ENCODE measurements at regions not wholly inside any gene's neighbourhood (a gene's known extent, or its start where the extent isn't known, plus 50 kb on each side); places are given as distances from the start of the nearest gene placed in this dataset.

GRCh38 chr2:188023035-188023434 is 268.6 kb upstream of the GULP1 start:
- ChIA-PET POLR2A (no interaction called here), CTCF (no interaction called here)
- peaks cover 3% of the 10 kb centered on the region for H3K27me3 Mint-ChIP-seq (ENCODE audit: insufficient read depth, unreplicated experiment)
- intact Hi-C loops (cut with micrococcal nuclease; ENCODE audit: unreplicated experiment) = no loop called here
- no peak overlapping the region for H3K4me3 Mint-ChIP-seq (ENCODE audit: unreplicated experiment)
- Histone ChIP-seq H3K36me3 (ENCODE audit: control insufficient read depth, insufficient read depth, low read length) (no peaks in the 10 kb centered on the region), H3K4me3 (ENCODE audit: low read depth, low read length) (no peak overlapping the region), H3K27me3 (replicated peaks; ENCODE audit: control insufficient read depth, insufficient read depth, low read length) (no peaks in the 10 kb centered on the region), H3K9me3 (0 out of 2 replicates have a peak, but pooled peaks cover 7% of the 10 kb centered on the region), H3K4me1 (no peaks in the 10 kb centered on the region)
- H3K4me1 Mint-ChIP-seq (ENCODE audit: low read depth, unreplicated experiment) = no peaks in the 10 kb centered on the region
- no peak overlapping the region for H3K27ac Mint-ChIP-seq (ENCODE audit: unreplicated experiment)
- DNase-seq = no peak
- no peaks in the 10 kb centered on the region for H3K36me3 Mint-ChIP-seq (ENCODE audit: insufficient read depth, unreplicated experiment)
- no TSS peak for BruUV-seq (replicated peaks)
- no peak for TF ChIP-seq CTCF (IDR thresholded peaks at IDR 0.05; ENCODE audit: insufficient read depth in 1 of 2, low read depth in 1 of 2, low read length in 1 of 2, severe bottlenecking in 1 of 2, unreplicated experiment in 1 of 2)
- no peaks in the 10 kb centered on the region for H3K9me3 Mint-ChIP-seq (ENCODE audit: unreplicated experiment)

- H3K36me3 ChIP-seq (ENCODE audit: control insufficient read depth, insufficient read depth, low read length) = no peaks in the 10 kb centered on the region
- DNase-seq = no peak
- H3K4me3 ChIP-seq (ENCODE audit: low read depth, low read length) = no peak overlapping the region
- 0 out of 2 replicates have a peak, but pooled peaks cover 4% of the 10 kb centered on the region for H3K9me3 ChIP-seq
- no TSS peak for BruUV-seq (replicated peaks)
- intact Hi-C loops (cut with micrococcal nuclease; ENCODE audit: unreplicated experiment) = no loop called here
- H3K27ac Mint-ChIP-seq (ENCODE audit: unreplicated experiment) = no peak overlapping the region
- no peaks in the 10 kb centered on the region for H3K9me3 Mint-ChIP-seq (ENCODE audit: unreplicated experiment)
- peaks cover 3% of the 10 kb centered on the region for H3K27me3 Mint-ChIP-seq (ENCODE audit: insufficient read depth, unreplicated experiment)
- H3K27me3 ChIP-seq (replicated peaks; ENCODE audit: control insufficient read depth, insufficient read depth, low read length) = no peaks in the 10 kb centered on the region
- no peak for TF ChIP-seq CTCF (IDR thresholded peaks at IDR 0.05; ENCODE audit: insufficient read depth in 1 of 2, low read depth in 1 of 2, low read length in 1 of 2, severe bottlenecking in 1 of 2, unreplicated experiment in 1 of 2)
- no peaks in the 10 kb centered on the region for H3K36me3 Mint-ChIP-seq (ENCODE audit: insufficient read depth, unreplicated experiment)
- H3K4me1 ChIP-seq = no peaks in the 10 kb centered on the region
- ChIA-PET CTCF (no interaction called here), POLR2A (no interaction called here)
- no peak overlapping the region for H3K4me3 Mint-ChIP-seq (ENCODE audit: unreplicated experiment)
- H3K4me1 Mint-ChIP-seq (ENCODE audit: low read depth, unreplicated experiment) = no peaks in the 10 kb centered on the region
Observed at GRCh38 chr2:188024811-188025210, 266.9 kb upstream of the GULP1 start.

GRCh38 chr2:188028739-188029138 is 262.9 kb upstream of the GULP1 start:
- Histone ChIP-seq H3K4me3 (ENCODE audit: low read depth, low read length) (no peak overlapping the region), H3K36me3 (ENCODE audit: control insufficient read depth, insufficient read depth, low read length) (no peaks in the 10 kb centered on the region), H3K27me3 (replicated peaks; ENCODE audit: control insufficient read depth, insufficient read depth, low read length) (no peaks in the 10 kb centered on the region), H3K9me3 (no peaks in the 10 kb centered on the region), H3K4me1 (no peaks in the 10 kb centered on the region)
- no peaks in the 10 kb centered on the region for H3K9me3 Mint-ChIP-seq (ENCODE audit: unreplicated experiment)
- no peak for DNase-seq
- TF ChIP-seq CTCF (IDR thresholded peaks at IDR 0.05; ENCODE audit: insufficient read depth in 1 of 2, low read depth in 1 of 2, low read length in 1 of 2, severe bottlenecking in 1 of 2, unreplicated experiment in 1 of 2) = no peak
- no TSS peak for BruUV-seq (replicated peaks)
- CTCF ChIA-PET = no interaction called here
- peaks cover 3% of the 10 kb centered on the region for H3K27me3 Mint-ChIP-seq (ENCODE audit: insufficient read depth, unreplicated experiment)
- POLR2A ChIA-PET = no interaction called here
- H3K36me3 Mint-ChIP-seq (ENCODE audit: insufficient read depth, unreplicated experiment) = no peaks in the 10 kb centered on the region
- intact Hi-C loops (cut with micrococcal nuclease; ENCODE audit: unreplicated experiment) = no loop called here
- H3K4me3 Mint-ChIP-seq (ENCODE audit: unreplicated experiment) = no peak overlapping the region
- no peak overlapping the region for H3K27ac Mint-ChIP-seq (ENCODE audit: unreplicated experiment)
- no peaks in the 10 kb centered on the region for H3K4me1 Mint-ChIP-seq (ENCODE audit: low read depth, unreplicated experiment)
